H1 (cell line): ENCODE measurements at regions not wholly inside any gene's neighbourhood (a gene's known extent, or its start where the extent isn't known, plus 50 kb on each side); places are given as distances from the start of the nearest gene placed in this dataset.

Source experiments
- CTCF ChIA-PET: fragments of 300-600 bp; sonication (Branson Sonifier 250); formaldehyde crosslinking; loops from one replicate; lab custom pipeline; 2021; ENCODE audit not compliant: partially characterized antibody; lab: Charles Lee
- POLR2A ChIA-PET: fragments of 300-600 bp; sonication (Branson Sonifier 250); formaldehyde crosslinking; loops from one replicate; lab custom pipeline; 2021; ENCODE audit warnings: inconsistent platforms; ENCODE audit not compliant: partially characterized antibody; lab: Charles Lee
- DNase-seq, 2 experiments: peaks; one replicate each; pipeline versions ENCODE4 v3.0.0 to v3.0.0-alpha.2; 2010 to 2022; ENCODE audit warnings: low spot score in 2 of 2, low read depth in 1 of 2, mixed read lengths in 1 of 2
- FAIRE-seq: peaks from 2 replicates; lab custom pipeline; 2011; peaks lifted over from hg19 to GRCh38; lab: Jason Lieb, UNC
- H2AFZ ChIP-seq: 2 replicates; pipeline ENCODE4 v1.8.1; 2012; ENCODE audit warnings: low read length, inconsistent platforms
- H2AK5ac ChIP-seq: 2 replicates; pipeline ENCODE4 v1.6.1; 2013; ENCODE audit warnings: low read depth, low read length
- H2BK120ac ChIP-seq: replicated peaks from 2 replicates; pipeline ENCODE3; 2013; ENCODE audit warnings: low read depth, low read length, inconsistent platforms
- H2BK12ac ChIP-seq: 2 replicates; pipeline ENCODE4 v1.6.1; 2013; ENCODE audit warnings: low read depth, low read length
- H2BK15ac ChIP-seq: 2 replicates; pipeline ENCODE4 v1.6.1; 2013; ENCODE audit warnings: low read length
- H2BK20ac ChIP-seq: 2 replicates; pipeline ENCODE4 v1.6.1; 2013; ENCODE audit warnings: low read length
- H2BK5ac ChIP-seq: 2 replicates; pipeline ENCODE4 v1.6.1; 2013; ENCODE audit warnings: low read depth, low read length
- H3K14ac ChIP-seq: 2 replicates; pipeline ENCODE4 v1.6.1; 2013; ENCODE audit warnings: inconsistent platforms; ENCODE audit not compliant: insufficient read length
- H3K18ac ChIP-seq: 2 replicates; pipeline ENCODE4 v1.6.1; 2013; ENCODE audit warnings: low read length; ENCODE audit errors: extremely low read depth
- H3K23ac ChIP-seq: 2 replicates; pipeline ENCODE4 v1.6.1; 2013; ENCODE audit warnings: inconsistent platforms; ENCODE audit not compliant: insufficient read length
- H3K23me2 ChIP-seq: 2 replicates; pipeline ENCODE4 v1.6.1; 2013; ENCODE audit warnings: low read depth, low read length
- H3K27ac ChIP-seq: 2 replicates; pipeline ENCODE4 v1.6.1; 2011; ENCODE audit warnings: low read depth, low read length, inconsistent platforms
- H3K27me3 ChIP-seq, 4 experiments: replicated peaks in 1 of 4; 1 replicate in 1 of 4; 2 replicates in 3 of 4; pipeline versions ENCODE4 v1.6.1 to v1.8.1; 2011 to 2013; ENCODE audit warnings: low read length in 3 of 4, mild to moderate bottlenecking in 3 of 4, inconsistent platforms in 2 of 4, mixed read lengths in 2 of 4, moderate library complexity in 1 of 4; ENCODE audit not compliant: control insufficient read depth in 3 of 4, insufficient read depth in 3 of 4; ENCODE audit errors: extremely low read depth in 1 of 4
- H3K36me3 ChIP-seq, 4 experiments: 2 replicates each; pipeline versions ENCODE4 v1.6.1 to v1.8.1; 2011 to 2013; ENCODE audit warnings: mild to moderate bottlenecking in 4 of 4, low read length in 3 of 4, moderate library complexity in 2 of 4, control low read depth in 1 of 4, inconsistent platforms in 1 of 4; ENCODE audit not compliant: insufficient read depth in 4 of 4, control insufficient read depth in 2 of 4
- H3K4ac ChIP-seq: replicated peaks from 2 replicates; pipeline ENCODE3; 2013; ENCODE audit warnings: low read length, low read depth, mixed read lengths, inconsistent platforms; ENCODE audit not compliant: insufficient read length
- H3K4me1 ChIP-seq, 4 experiments: replicated peaks in 1 of 4; 1 replicate in 1 of 4; 2 replicates in 3 of 4; pipeline versions ENCODE4 v1.6.1 to v1.8.1; 2011 to 2013; ENCODE audit warnings: low read length in 3 of 4, inconsistent platforms in 2 of 4, mixed read lengths in 1 of 4; ENCODE audit not compliant: insufficient read depth in 4 of 4, control insufficient read depth in 3 of 4
- H3K4me2 ChIP-seq, 2 experiments: 2 replicates each; pipeline versions ENCODE4 v1.6.1 to v1.8.1; 2011 to 2013; ENCODE audit warnings: low read depth in 2 of 2, low read length in 2 of 2, control low read depth in 1 of 2, inconsistent platforms in 1 of 2, mild to moderate bottlenecking in 1 of 2; ENCODE audit not compliant: insufficient read depth in 1 of 2
- H3K4me3 ChIP-seq, 4 experiments: fragments of 200-600, 300-600 bp in 1 of 4; sonication (generic), shearing (Covaris generic), sonication (Bioruptor Twin) in 1 of 4; 2 replicates each; pipeline versions ENCODE4 v1.5.1 to v1.8.1; 2011 to 2016; ENCODE audit warnings: low read length in 4 of 4, low read depth in 3 of 4, control low read depth in 2 of 4, inconsistent platforms in 2 of 4, mild to moderate bottlenecking in 2 of 4, mixed read lengths in 1 of 4, moderate library complexity in 1 of 4; ENCODE audit not compliant: insufficient read depth in 2 of 4; ENCODE audit errors: extremely low read depth in 1 of 4
- H3K56ac ChIP-seq: replicated peaks from 2 replicates; pipeline ENCODE3; 2013; ENCODE audit warnings: low read depth, mild to moderate bottlenecking, mixed read lengths, low read length, inconsistent platforms; ENCODE audit not compliant: insufficient read length
- H3K79me1 ChIP-seq: 2 replicates; pipeline ENCODE4 v1.6.1; 2013; ENCODE audit warnings: low read depth, low read length, control low read depth
- H3K79me2 ChIP-seq, 2 experiments: 2 replicates each; pipeline versions ENCODE4 v1.6.1 to v1.8.1; 2012 to 2013; ENCODE audit warnings: low read length in 2 of 2, mild to moderate bottlenecking in 2 of 2, inconsistent platforms in 1 of 2; ENCODE audit not compliant: insufficient read depth in 2 of 2, control insufficient read depth in 1 of 2
- H3K9ac ChIP-seq, 4 experiments: replicated peaks in 1 of 4; 1 replicate in 1 of 4; 2 replicates in 3 of 4; pipeline versions ENCODE4 v1.6.1 to v1.8.1; 2011 to 2013; ENCODE audit warnings: low read depth in 3 of 4, low read length in 3 of 4, control low read depth in 2 of 4, mild to moderate bottlenecking in 2 of 4, moderate library complexity in 2 of 4, inconsistent platforms in 1 of 4; ENCODE audit errors: extremely low read depth in 1 of 4
- H3K9me3 ChIP-seq, 2 experiments: 2 replicates each; pipeline versions ENCODE4 v1.6.1 to v1.8.1; 2012 to 2013; ENCODE audit warnings: mild to moderate bottlenecking in 2 of 2, moderate library complexity in 2 of 2, control low read depth in 1 of 2, inconsistent platforms in 1 of 2, low read depth in 1 of 2, low read length in 1 of 2, mixed read lengths in 1 of 2; ENCODE audit not compliant: insufficient read depth in 2 of 2
- H4K20me1 ChIP-seq, 2 experiments: replicated peaks in 1 of 2; 2 replicates each; pipeline versions ENCODE3 to v1.8.1; 2011 to 2013; ENCODE audit warnings: inconsistent platforms in 2 of 2, low read length in 2 of 2, mild to moderate bottlenecking in 1 of 2; ENCODE audit not compliant: insufficient read depth in 2 of 2, control insufficient read depth in 1 of 2
- H4K5ac ChIP-seq: 2 replicates; pipeline ENCODE4 v1.6.1; 2013; ENCODE audit warnings: low read length, low read depth, mixed read lengths, inconsistent platforms; ENCODE audit not compliant: insufficient read length
- H4K8ac ChIP-seq: 2 replicates; pipeline ENCODE4 v1.8.0; 2013; ENCODE audit warnings: mild to moderate bottlenecking, moderate library complexity, low read length, inconsistent platforms; ENCODE audit not compliant: insufficient read depth; ENCODE audit errors: extremely low read depth
- H4K91ac ChIP-seq: replicated peaks from 2 replicates; pipeline ENCODE3; 2013; ENCODE audit warnings: low read length, mixed read lengths, inconsistent platforms; ENCODE audit not compliant: insufficient read length
- CREB1 ChIP-seq: IDR thresholded peaks from 2 replicates; pipeline ENCODE4 v1.6.1; 2012; ENCODE audit warnings: inconsistent platforms
- JUN ChIP-seq: IDR thresholded peaks from 2 replicates; pipeline ENCODE4 v1.6.1; 2011; ENCODE audit warnings: low read depth, mild to moderate bottlenecking, improper control_type of control experiment, low read length
- PHF8 ChIP-seq: fragments of 200-600 bp; sonication (generic); conservative IDR thresholded peaks from 2 replicates; pipeline ENCODE4 v1.7.1; 2012; ENCODE audit warnings: low read depth, mild to moderate bottlenecking, inconsistent platforms, low read length, moderate library complexity
- RAD21 ChIP-seq, 2 experiments: IDR thresholded peaks in 1 of 2; conservative IDR thresholded peaks in 1 of 2; 2 replicates each; pipeline ENCODE4 v1.6.1; 2011; ENCODE audit warnings: low read depth in 2 of 2, low read length in 2 of 2, improper control_type of control experiment in 1 of 2, inconsistent platforms in 1 of 2, mild to moderate bottlenecking in 1 of 2, moderate library complexity in 1 of 2
- SP1 ChIP-seq: IDR thresholded peaks from 2 replicates; pipeline ENCODE4 v1.6.1; 2011; ENCODE audit warnings: low read depth, low read length
- WGBS, 2 experiments: shearing (Covaris generic) in 1 of 2; methylation state at CpG; one replicate each; pipeline versions ENCODE4 v1.1.6 to v1.1.7; 2013 to 2015; ENCODE audit warnings: low lambda C conversion rate in 2 of 2, mixed read lengths in 2 of 2, inconsistent platforms in 1 of 2, low coverage in 1 of 2, missing lambda C conversion rate in 1 of 2; ENCODE audit not compliant: insufficient replicate concordance in 2 of 2, insufficient coverage in 1 of 2, insufficient read length in 1 of 2; ENCODE audit errors: extremely low coverage in 1 of 2, missing lambda C conversion rate in 1 of 2; 5-methylcytosine and 5-hydroxymethylcytosine counted together

DNA sequence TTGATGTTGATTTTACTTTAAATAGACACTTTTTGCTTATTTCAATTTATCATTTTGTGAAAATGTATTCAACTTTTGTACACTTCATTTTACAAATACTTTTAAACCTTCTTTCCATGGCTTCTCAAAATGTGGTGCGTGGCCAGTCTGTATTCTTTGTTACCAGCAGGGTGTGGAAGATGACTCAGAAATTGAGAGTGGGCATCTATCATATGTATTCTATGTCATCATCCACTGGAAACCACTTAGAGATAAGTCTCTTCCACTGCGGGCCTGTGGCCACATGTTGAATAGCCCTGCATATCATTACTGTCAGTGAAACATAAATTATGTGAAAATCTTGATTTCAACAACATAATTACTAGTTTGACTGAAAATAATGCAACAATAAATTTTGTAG is 52.6 kb upstream of the MC3R start:
- no peak overlapping the region for H4K5ac ChIP-seq
- H3K4me3 ChIP-seq, result no peak overlapping the region
- no peak overlapping the region for H2AK5ac ChIP-seq
- H4K8ac ChIP-seq, result no peak overlapping the region
- no peaks in the 10 kb centered on the region for H3K23me2 ChIP-seq
- 84% methylated on average over 2 of the region's 2 CpGs; no CpG with 5 or more reads in 1 of the 2 experiments for WGBS, 2 experiments
- H3K18ac ChIP-seq, result no peak overlapping the region
- DNase-seq, result no peak
- H3K79me2 ChIP-seq, result no peaks in the 10 kb centered on the region
- no peak overlapping the region for H3K4ac ChIP-seq
- no peak overlapping the region for H2AFZ ChIP-seq
- CTCF ChIA-PET, result no interaction called here
- H4K20me1 ChIP-seq, result no peaks in the 10 kb centered on the region
- H2BK15ac ChIP-seq, result no peak overlapping the region
- no peak overlapping the region for H3K23ac ChIP-seq
- no peaks in the 10 kb centered on the region for H3K79me1 ChIP-seq
- H2BK120ac ChIP-seq, result no peak overlapping the region
- no peak overlapping the region for H2BK5ac ChIP-seq
- H3K14ac ChIP-seq, result no peak overlapping the region
- no peak overlapping the region for H3K27ac ChIP-seq
- POLR2A ChIA-PET, result no interaction called here
- H2BK12ac ChIP-seq, result no peak overlapping the region
- FAIRE-seq, result no peak
- no peak overlapping the region for H2BK20ac ChIP-seq
- H3K9ac ChIP-seq, result no peak overlapping the region
- no peak overlapping the region for H4K91ac ChIP-seq
- H3K27me3 ChIP-seq, result no peaks in the 10 kb centered on the region
- no peaks in the 10 kb centered on the region for H3K36me3 ChIP-seq
- H3K9me3 ChIP-seq, result peaks cover 71 to 89% of the 10 kb centered on the region in 2 experiments
- H3K56ac ChIP-seq, result no peak overlapping the region
- no peak overlapping the region for H3K4me2 ChIP-seq
- no peaks in the 10 kb centered on the region for H3K4me1 ChIP-seq
- TF ChIP-seq PHF8 (no peak), RAD21 (IDR thresholded peaks at IDR 0.05 in 1 of 2, conservative IDR thresholded peaks at IDR 0.05 in 1 of 2; ENCODE audit: low read depth in 2 of 2, low read length in 2 of 2) (no peak), CREB1 (no peak), JUN (no peak), SP1 (no peak)
